ENCODE measurements at regions not wholly inside any gene's neighbourhood (a gene's known extent, or its start where the extent isn't known, plus 50 kb on each side); places are given as distances from the start of the nearest gene placed in this dataset.

DNA sequence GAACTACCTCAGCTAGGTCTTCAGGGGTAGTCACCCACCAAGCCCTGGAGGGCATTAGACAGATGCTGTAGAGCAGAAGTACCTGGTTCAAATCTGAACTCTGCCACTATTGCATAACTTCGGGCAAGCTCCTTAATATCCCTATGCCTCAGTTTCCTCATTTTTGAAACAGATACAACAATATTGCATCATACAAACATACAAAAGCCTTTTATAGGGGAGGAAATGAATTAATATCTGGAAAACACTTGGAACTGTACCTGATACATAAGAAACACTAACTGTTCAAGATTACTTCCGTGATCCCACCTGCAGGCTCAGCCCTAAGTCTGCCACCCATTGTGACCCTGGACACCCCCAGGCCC is 166.1 kb downstream of the EFNB1 start:
- TF ChIP-seq CEBPB (IDR thresholded peaks at IDR 0.05; ENCODE audit: low read depth, low read length), result peak; percentile 68
- no peak for TF ChIP-seq RAD21 (IDR thresholded peaks at IDR 0.05; ENCODE audit: low read length)
- no peak for TF ChIP-seq BHLHE40 (IDR thresholded peaks at IDR 0.05; ENCODE audit: low read depth, low read length)
- TF ChIP-seq MAZ (IDR thresholded peaks at IDR 0.05; ENCODE audit: borderline replicate concordance, low read depth, low read length), result no peak

More for the DNA sequence above, 166.1 kb downstream of the EFNB1 start:
- POLR2A ChIA-PET (ENCODE audit: unreplicated experiment), result no interaction called here
- no peak overlapping the region for H3K27ac ChIP-seq (ENCODE audit: insufficient read depth, low read length)
- H2BK20ac ChIP-seq (ENCODE audit: low read depth, low read length), result no peak overlapping the region
- H3K14ac ChIP-seq (replicated peaks; ENCODE audit: low read depth, low read length), result no peak overlapping the region
- no peak overlapping the region for H2AK9ac ChIP-seq (replicated peaks; ENCODE audit: low read depth, low read length, poor library complexity)
- H3K4me2 ChIP-seq (ENCODE audit: low read depth, low read length), result no peak overlapping the region
- CTCF ChIA-PET, result no interaction called here
- 0 out of 2 replicates have a peak, but pooled peaks cover 3% of the 10 kb centered on the region for H3K9me1 ChIP-seq (ENCODE audit: insufficient read depth, low read length)
- no peaks in the 10 kb centered on the region for H3K36me3 ChIP-seq (ENCODE audit: control insufficient read depth, insufficient read depth, low read length)
- H3K9me3 ChIP-seq (ENCODE audit: control insufficient read depth, insufficient read depth, low read length), result no peaks in the 10 kb centered on the region
- no peak overlapping the region for H3K9ac ChIP-seq (ENCODE audit: low read depth, low read length)
- H4K20me1 ChIP-seq (ENCODE audit: insufficient read depth, low read length), result no peaks in the 10 kb centered on the region
- H2BK120ac ChIP-seq (ENCODE audit: low read depth, low read length), result no peak overlapping the region
- DNase-seq (no peak), ATAC-seq (ENCODE audit: low read depth) (no peak)
- H3K4ac ChIP-seq (ENCODE audit: low read depth, low read length), result no peak overlapping the region
- no peak overlapping the region for H4K91ac ChIP-seq (ENCODE audit: insufficient read depth, low read depth, low read length)
- peaks cover 18% of the 10 kb centered on the region for H3K4me1 ChIP-seq (ENCODE audit: control insufficient read depth, insufficient read depth, low read length)
- no peak overlapping the region for H3K56ac ChIP-seq (ENCODE audit: extremely low read depth, insufficient read depth, low read length)
- intact Hi-C loops (cut with micrococcal nuclease), result loop anchor here (10.0 kb wide), 1 partner anchor 230 kb away; no protein-coding TSS in a partner anchor
- no peaks in the 10 kb centered on the region for H3K79me1 ChIP-seq (ENCODE audit: low read depth in 1 of 2, low read length in 2 of 2)
- H3K27me3 ChIP-seq (ENCODE audit: control insufficient read depth, insufficient read depth, low read length), result peaks cover 14% of the 10 kb centered on the region; the same call in 1 of the 2 replicates
- no peak overlapping the region for H4K8ac ChIP-seq (ENCODE audit: low read depth in 2 of 2, low read length in 2 of 2)
- WGBS, 2 experiments (ENCODE audit: extremely low coverage in 2 of 2, insufficient read length in 1 of 2), result 67% methylated on average over 1 of the region's 2 CpGs; no CpG with 5 or more reads in 1 of the 2 experiments
- no peak overlapping the region for H3K23ac ChIP-seq (ENCODE audit: low read depth, low read length)
- no peak overlapping the region for H3K18ac ChIP-seq (ENCODE audit: low read depth, low read length)
- H2BK5ac ChIP-seq (ENCODE audit: low read depth, low read length, poor library complexity, severe bottlenecking), result no peak overlapping the region
- no TSS peak for BruUV-seq (replicated peaks)
- dilution Hi-C loops (cut with HindIII; ENCODE audit: low sequenced_read_pairs, unreplicated experiment), result no loop called here
- no peak overlapping the region for H3K4me3 ChIP-seq (ENCODE audit: insufficient read depth, low read depth, low read length)
- H2BK15ac ChIP-seq (ENCODE audit: low read depth, low read length), result no peak overlapping the region
- no peak overlapping the region for H2AK5ac ChIP-seq (ENCODE audit: low read depth, low read length)
- in situ Hi-C loops (cut with MboI; ENCODE audit: low sequenced_read_pairs), result no loop called here
- H2AFZ ChIP-seq (replicated peaks; ENCODE audit: low read length, poor library complexity), result peak overlapping the region; percentile 45
- H4K5ac ChIP-seq (ENCODE audit: low read depth, low read length), result no peak overlapping the region

All from IMR-90 (cell line).